GM23338 (cell line): ENCODE measurements at regions not wholly inside any gene's neighbourhood (a gene's known extent, or its start where the extent isn't known, plus 50 kb on each side); places are given as distances from the start of the nearest gene placed in this dataset.

ENCODE experiments used
- ATAC-seq: fragments of 200-7000 bp; cut with Tn5 transposase; 3 replicates; pipeline ENCODE4 v1.9.1; 2020
- DNase-seq: peaks from one replicate; pipeline ENCODE4 v3.0.0-alpha.2; 2015; ENCODE audit warnings: low spot score
- H2AFZ ChIP-seq: fragments of 200-600 bp; sonication (generic); 2 replicates; pipeline ENCODE4 v1.8.0; 2016; ENCODE audit warnings: antibody characterized with exemption, mild to moderate bottlenecking, moderate library complexity
- H3F3A ChIP-seq: fragments of 200-600 bp; sonication (generic); replicated peaks from 2 replicates; pipeline ENCODE4 v1.8.0; 2017; ENCODE audit warnings: antibody characterized with exemption, mixed run types, low read depth
- H3K27ac ChIP-seq: fragments of 200-600 bp; sonication (generic); 2 replicates; pipeline ENCODE4 v1.6.1; 2016; ENCODE audit warnings: low read depth
- H3K27me3 ChIP-seq: fragments of 200-600 bp; sonication (generic); 2 replicates; pipeline ENCODE4 v1.8.0; 2016; ENCODE audit warnings: mild to moderate bottlenecking, mixed run types, moderate library complexity; ENCODE audit not compliant: insufficient read depth
- H3K36me3 ChIP-seq: fragments of 200-600 bp; sonication (generic); 2 replicates; pipeline ENCODE4 v1.8.0; 2016; ENCODE audit warnings: mild to moderate bottlenecking; ENCODE audit not compliant: insufficient read depth
- H3K4me1 ChIP-seq: fragments of 200-600 bp; sonication (generic); 2 replicates; pipeline ENCODE4 v1.8.0; 2016; ENCODE audit warnings: mild to moderate bottlenecking, moderate library complexity; ENCODE audit not compliant: insufficient read depth
- H3K4me2 ChIP-seq: fragments of 200-600 bp; sonication (generic); 2 replicates; pipeline ENCODE4 v1.7.1; 2017; ENCODE audit warnings: mixed run types
- H3K4me3 ChIP-seq: fragments of 200-600 bp; sonication (generic); 2 replicates; pipeline ENCODE4 v1.6.1; 2016; ENCODE audit warnings: mixed run types
- H3K79me2 ChIP-seq: fragments of 200-600 bp; sonication (generic); replicated peaks from 2 replicates; pipeline ENCODE4 v1.8.0; 2017; ENCODE audit warnings: mild to moderate bottlenecking; ENCODE audit not compliant: insufficient read depth
- H3K9me2 ChIP-seq: fragments of 200-600 bp; sonication (generic); 2 replicates; pipeline ENCODE4 v1.8.0; 2017; ENCODE audit not compliant: insufficient read depth
- H4K20me1 ChIP-seq: fragments of 200-600 bp; sonication (generic); replicated peaks from 2 replicates; pipeline ENCODE4 v1.8.0; 2017; ENCODE audit warnings: mild to moderate bottlenecking; ENCODE audit not compliant: insufficient read depth
- H3K27ac Mint-ChIP-seq: 2 replicates; pipeline ENCODE4 v1.8.0; 2020; ENCODE audit warnings: inconsistent platforms, mild to moderate bottlenecking, moderate library complexity, mixed read lengths
- H3K27me3 Mint-ChIP-seq: 3 replicates; pipeline ENCODE4 v1.8.0; 2022; ENCODE audit warnings: low read depth, mild to moderate bottlenecking, moderate library complexity, mixed read lengths, inconsistent platforms; ENCODE audit not compliant: insufficient read depth, poor library complexity
- H3K36me3 Mint-ChIP-seq: 3 replicates; pipeline ENCODE4 v1.8.0; 2021; ENCODE audit warnings: low read depth, mild to moderate bottlenecking, inconsistent platforms, moderate library complexity, mixed read lengths
- H3K4me1 Mint-ChIP-seq: 3 replicates; pipeline ENCODE4 v1.8.0; 2020; ENCODE audit warnings: mild to moderate bottlenecking, inconsistent platforms, mixed read lengths
- H3K4me3 Mint-ChIP-seq: 3 replicates; pipeline ENCODE4 v1.8.0; 2021; ENCODE audit warnings: moderate library complexity, mild to moderate bottlenecking, inconsistent platforms, mixed read lengths
- H3K9me3 Mint-ChIP-seq: 3 replicates; pipeline ENCODE4 v1.8.0; 2020; ENCODE audit warnings: moderate library complexity, mild to moderate bottlenecking, inconsistent platforms, mixed read lengths
- CTCF ChIP-seq, 2 experiments: fragments of 200-600 bp in 1 of 2; sonication (generic) in 1 of 2; conservative IDR thresholded peaks; 2 replicates each; pipeline versions ENCODE4 v1.5.1 to v1.6.1; 2016 to 2017; ENCODE audit warnings: antibody characterized with exemption in 2 of 2, low read depth in 2 of 2, mild to moderate bottlenecking in 2 of 2, moderate library complexity in 1 of 2
- ETS1 ChIP-seq: IDR thresholded peaks from 2 replicates; pipeline ENCODE4 v1.6.1; 2016; ENCODE audit warnings: antibody characterized with exemption
- EZH2phosphoT487 ChIP-seq: fragments of 200-600 bp; sonication (generic); IDR thresholded peaks from one replicate; pipeline ENCODE4 v1.8.1; 2018; ENCODE audit warnings: antibody characterized with exemption; ENCODE audit not compliant: unreplicated experiment
- REST ChIP-seq: IDR thresholded peaks from one replicate; pipeline ENCODE4 v1.6.1; 2018; ENCODE audit warnings: antibody characterized with exemption; ENCODE audit not compliant: unreplicated experiment
- STAT1 ChIP-seq: IDR thresholded peaks from one replicate; pipeline ENCODE4 v1.6.1; 2016; ENCODE audit warnings: antibody characterized with exemption; ENCODE audit not compliant: unreplicated experiment
- ZNF114 ChIP-seq: fragments of 250-450 bp; sonication (Bioruptor Pico); IDR thresholded peaks from 2 replicates; pipeline ENCODE4 v1.5.0; 2020; ENCODE audit warnings: mild to moderate bottlenecking, moderate library complexity

GRCh38 chrX:38970845-38971244 lies 169.6 kb downstream of the MID1IP1 start:
- no peak for TF ChIP-seq REST
- no peaks in the 10 kb centered on the region for H3K36me3 ChIP-seq
- Mint-ChIP-seq H3K4me3 (no peak overlapping the region), H3K4me1 (peaks cover 6% of the 10 kb centered on the region; the same call in 2 of the 3 replicates), H3K9me3 (no peaks in the 10 kb centered on the region), H3K36me3 (no peaks in the 10 kb centered on the region), H3K27ac (no peak overlapping the region), H3K27me3 (peaks cover 2% of the 10 kb centered on the region)
- no peaks in the 10 kb centered on the region for H3K27me3 ChIP-seq
- no peaks in the 10 kb centered on the region for H3F3A ChIP-seq
- no peak overlapping the region for H3K4me3 ChIP-seq
- no peak overlapping the region for H2AFZ ChIP-seq
- no peak for ATAC-seq
- DNase-seq, result no peak
- no peaks in the 10 kb centered on the region for H4K20me1 ChIP-seq
- H3K4me1 ChIP-seq, result no peaks in the 10 kb centered on the region
- no peaks in the 10 kb centered on the region for H3K9me2 ChIP-seq
- no peaks in the 10 kb centered on the region for H3K79me2 ChIP-seq
- no peak overlapping the region for H3K27ac ChIP-seq
- no peak overlapping the region for H3K4me2 ChIP-seq

- Histone ChIP-seq H3K27me3 (no peaks in the 10 kb centered on the region), H3K4me2 (no peak overlapping the region), H4K20me1 (no peaks in the 10 kb centered on the region), H3K9me2 (no peaks in the 10 kb centered on the region), H3K4me3 (no peak overlapping the region), H2AFZ (no peak overlapping the region), H3K4me1 (no peaks in the 10 kb centered on the region), H3K36me3 (no peaks in the 10 kb centered on the region), H3K79me2 (no peaks in the 10 kb centered on the region), H3F3A (no peaks in the 10 kb centered on the region), H3K27ac (no peak overlapping the region)
- TF ChIP-seq CTCF (conservative IDR thresholded peaks at IDR 0.05; ENCODE audit: low read depth in 2 of 2), result no peak
- no peak for TF ChIP-seq STAT1
- TF ChIP-seq ETS1, result no peak
- no peak for TF ChIP-seq REST
- no peak for TF ChIP-seq ZNF114 (CRISPR knock-in tag)
- no peak for TF ChIP-seq EZH2phosphoT487
- H3K9me3 Mint-ChIP-seq, result no peaks in the 10 kb centered on the region
- no peaks in the 10 kb centered on the region for H3K27me3 Mint-ChIP-seq
- no peak overlapping the region for H3K4me3 Mint-ChIP-seq
- no peaks in the 10 kb centered on the region for H3K36me3 Mint-ChIP-seq
- ATAC-seq (no peak), DNase-seq (no peak)
- H3K4me1 Mint-ChIP-seq, result no peaks in the 10 kb centered on the region
- no peak overlapping the region for H3K27ac Mint-ChIP-seq
These were observed 172.1 kb downstream of the MID1IP1 start for GRCh38 chrX:38973322-38973721.
